ENCODE measurements at regions not wholly inside any gene's neighbourhood (a gene's known extent, or its start where the extent isn't known, plus 50 kb on each side); places are given as distances from the start of the nearest gene placed in this dataset.

DNA sequence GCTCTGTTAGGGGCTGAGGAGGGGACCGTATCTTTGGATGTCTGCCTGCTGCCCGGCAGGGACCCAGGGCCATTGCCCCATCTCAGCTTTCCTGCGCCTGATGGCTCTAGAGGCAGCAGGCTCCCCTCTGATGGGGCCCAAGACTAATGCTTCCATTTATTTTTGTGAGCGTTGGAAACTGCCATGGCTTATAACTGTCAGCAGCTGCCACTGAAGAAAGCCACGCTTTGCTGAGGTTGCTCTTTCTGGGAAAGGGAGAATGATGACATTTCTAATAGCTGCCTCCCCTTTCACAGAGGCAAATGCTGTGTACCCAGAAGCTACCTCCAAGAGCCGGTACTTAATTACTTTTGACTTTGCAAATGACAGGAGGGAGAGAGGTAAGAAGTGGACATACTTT, 103.8 kb downstream of the HAPSTR1 start:
- Histone ChIP-seq H3K9me3 (ENCODE audit: control insufficient read depth in 4 of 4, insufficient read depth in 3 of 4, low read length in 3 of 4) (peaks cover 0 to 4% (median 0%) of the 10 kb centered on the region in 4 donors), H3K36me3 (ENCODE audit: control insufficient read depth in 4 of 4, insufficient read depth in 4 of 4, low read length in 4 of 4) (no peaks in the 10 kb centered on the region), H3K9ac (ENCODE audit: insufficient read depth in 1 of 2, low read length in 2 of 2) (peak overlapping the region in 1 of 2 donors; percentile 32), H3K27ac (ENCODE audit: low read depth in 1 of 2, low read length in 1 of 2) (no peak overlapping the region), H3K4me3 (no peak overlapping the region), H3K4me1 (ENCODE audit: control insufficient read depth in 5 of 5, insufficient read depth in 5 of 5, low read length in 5 of 5) (peaks cover 0 to 20% (median 5%) of the 10 kb centered on the region in 5 donors), H3K27me3 (ENCODE audit: control insufficient read depth in 3 of 3, insufficient read depth in 3 of 3, low read length in 2 of 3) (no peaks in the 10 kb centered on the region)
- TF ChIP-seq, protein P1, sequence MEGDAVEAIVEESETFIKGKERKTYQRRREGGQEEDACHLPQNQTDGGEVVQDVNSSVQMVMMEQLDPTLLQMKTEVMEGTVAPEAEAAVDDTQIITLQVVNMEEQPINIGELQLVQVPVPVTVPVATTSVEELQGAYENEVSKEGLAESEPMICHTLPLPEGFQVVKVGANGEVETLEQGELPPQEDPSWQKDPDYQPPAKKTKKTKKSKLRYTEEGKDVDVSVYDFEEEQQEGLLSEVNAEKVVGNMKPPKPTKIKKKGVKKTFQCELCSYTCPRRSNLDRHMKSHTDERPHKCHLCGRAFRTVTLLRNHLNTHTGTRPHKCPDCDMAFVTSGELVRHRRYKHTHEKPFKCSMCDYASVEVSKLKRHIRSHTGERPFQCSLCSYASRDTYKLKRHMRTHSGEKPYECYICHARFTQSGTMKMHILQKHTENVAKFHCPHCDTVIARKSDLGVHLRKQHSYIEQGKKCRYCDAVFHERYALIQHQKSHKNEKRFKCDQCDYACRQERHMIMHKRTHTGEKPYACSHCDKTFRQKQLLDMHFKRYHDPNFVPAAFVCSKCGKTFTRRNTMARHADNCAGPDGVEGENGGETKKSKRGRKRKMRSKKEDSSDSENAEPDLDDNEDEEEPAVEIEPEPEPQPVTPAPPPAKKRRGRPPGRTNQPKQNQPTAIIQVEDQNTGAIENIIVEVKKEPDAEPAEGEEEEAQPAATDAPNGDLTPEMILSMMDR (IDR thresholded peaks at IDR 0.05; ENCODE audit: control extremely low read depth, extremely low read depth): no peak
- DNase-seq (peak; percentile 70 to 92 (median 83)), ATAC-seq (ENCODE audit: insufficient read depth, low FRiP score) (no peak)
- 73 to 75% methylated on average over 6 of the region's 6 CpGs for WGBS, 2 donors

DNA sequence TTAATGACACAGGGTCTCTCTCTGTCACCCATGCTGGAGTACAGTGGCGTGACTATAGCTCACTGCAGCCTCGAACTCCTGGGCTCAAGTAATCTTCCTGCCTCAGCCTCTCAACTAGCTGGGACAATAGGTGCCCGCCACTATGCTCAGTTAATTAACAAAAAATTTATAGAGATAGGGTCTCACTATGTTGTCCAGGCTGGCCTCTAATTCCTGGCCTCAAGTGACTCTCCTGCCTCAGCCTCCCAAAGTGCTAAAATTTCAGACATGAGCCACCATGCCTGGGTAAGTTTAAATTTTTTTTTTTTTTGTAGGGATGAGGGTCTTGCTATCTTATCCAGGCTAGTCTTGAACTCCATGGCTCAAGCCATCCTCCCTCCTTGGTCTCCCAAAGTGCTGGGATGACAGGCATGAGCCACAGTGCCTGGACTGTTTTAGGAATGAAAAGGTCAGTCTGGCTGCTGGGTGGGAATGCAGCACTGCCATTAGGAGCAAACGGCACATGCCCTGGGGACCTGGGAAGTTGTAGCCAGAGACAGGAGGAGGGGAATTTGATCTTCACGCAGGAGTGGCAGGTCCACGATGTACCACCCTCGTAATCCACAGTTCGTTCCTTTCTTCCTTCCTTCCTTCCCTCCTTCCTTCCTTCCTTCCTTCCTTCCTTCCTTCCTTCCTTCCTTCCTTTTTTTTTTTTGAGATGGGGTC, 106.7 kb downstream of the HAPSTR1 start:
- Histone ChIP-seq H3K9ac (ENCODE audit: insufficient read depth in 1 of 2, low read length in 2 of 2) (no peak overlapping the region), H3K4me1 (ENCODE audit: control insufficient read depth in 5 of 5, insufficient read depth in 5 of 5, low read length in 5 of 5) (peaks cover 0 to 20% (median 5%) of the 10 kb centered on the region in 5 donors), H3K27ac (ENCODE audit: low read depth in 1 of 2, low read length in 1 of 2) (no peak overlapping the region), H3K9me3 (ENCODE audit: control insufficient read depth in 4 of 4, insufficient read depth in 3 of 4, low read length in 3 of 4) (no peaks in the 10 kb centered on the region), H3K27me3 (ENCODE audit: control insufficient read depth in 3 of 3, insufficient read depth in 3 of 3, low read length in 2 of 3) (no peaks in the 10 kb centered on the region), H3K4me3 (no peak overlapping the region), H3K36me3 (ENCODE audit: control insufficient read depth in 4 of 4, insufficient read depth in 4 of 4, low read length in 4 of 4) (no peaks in the 10 kb centered on the region)
- no peak for ATAC-seq (ENCODE audit: insufficient read depth, low FRiP score)
- TF ChIP-seq, protein P1 (IDR thresholded peaks at IDR 0.05; ENCODE audit: control extremely low read depth, extremely low read depth): no peak
- DNase-seq: no peak
- 69 to 70% methylated on average over 8 of the region's 8 CpGs for WGBS, 2 donors

DNA sequence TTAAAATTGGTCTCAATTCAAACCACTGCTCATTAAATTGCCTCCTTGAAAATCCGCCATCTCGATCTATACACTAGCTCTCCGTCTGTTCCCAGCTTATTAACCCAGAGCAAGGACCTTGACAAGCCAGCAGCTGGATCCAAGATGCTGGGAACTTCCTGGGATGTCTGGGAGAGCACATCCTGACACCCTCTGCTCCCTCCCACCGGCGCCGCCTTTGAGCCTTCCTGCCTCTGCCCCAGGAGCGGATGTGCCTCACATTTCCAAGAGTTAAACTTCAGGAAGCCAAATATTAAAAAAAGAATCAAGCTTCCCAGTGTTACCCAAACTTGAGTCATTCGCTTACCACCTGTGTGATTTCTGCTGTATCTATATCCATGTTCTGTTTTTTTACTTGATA, 107.9 kb downstream of the HAPSTR1 start:
- peaks cover 0 to 20% (median 5%) of the 10 kb centered on the region in 5 donors for H3K4me1 ChIP-seq (ENCODE audit: control insufficient read depth in 5 of 5, insufficient read depth in 5 of 5, low read length in 5 of 5)
- no peaks in the 10 kb centered on the region for H3K36me3 ChIP-seq (ENCODE audit: control insufficient read depth in 4 of 4, insufficient read depth in 4 of 4, low read length in 4 of 4)
- ATAC-seq (ENCODE audit: insufficient read depth, low FRiP score) (no peak), DNase-seq (peak in 2 of 3 donors; percentile 26 to 41)
- TF ChIP-seq, protein P1 (IDR thresholded peaks at IDR 0.05; ENCODE audit: control extremely low read depth, extremely low read depth): no peak
- 53 to 54% methylated on average over 8 of the region's 8 CpGs for WGBS, 2 donors
- H3K27me3 ChIP-seq (ENCODE audit: control insufficient read depth in 3 of 3, insufficient read depth in 3 of 3, low read length in 2 of 3): no peaks in the 10 kb centered on the region
- peaks cover 0 to 2% (median 0%) of the 10 kb centered on the region in 4 donors for H3K9me3 ChIP-seq (ENCODE audit: control insufficient read depth in 4 of 4, insufficient read depth in 3 of 4, low read length in 3 of 4)
- H3K4me3 ChIP-seq: no peak overlapping the region
- no peak overlapping the region for H3K27ac ChIP-seq (ENCODE audit: low read depth in 1 of 2, low read length in 1 of 2)
- H3K9ac ChIP-seq (ENCODE audit: insufficient read depth in 1 of 2, low read length in 2 of 2): no peak overlapping the region
